ENCODE measurements at regions not wholly inside any gene's neighbourhood (a gene's known extent, or its start where the extent isn't known, plus 50 kb on each side); places are given as distances from the start of the nearest gene placed in this dataset.

GRCh38 chr16:72615856-72616255 is 432.1 kb downstream of the ZFHX3 start:
- TF ChIP-seq, protein P1, sequence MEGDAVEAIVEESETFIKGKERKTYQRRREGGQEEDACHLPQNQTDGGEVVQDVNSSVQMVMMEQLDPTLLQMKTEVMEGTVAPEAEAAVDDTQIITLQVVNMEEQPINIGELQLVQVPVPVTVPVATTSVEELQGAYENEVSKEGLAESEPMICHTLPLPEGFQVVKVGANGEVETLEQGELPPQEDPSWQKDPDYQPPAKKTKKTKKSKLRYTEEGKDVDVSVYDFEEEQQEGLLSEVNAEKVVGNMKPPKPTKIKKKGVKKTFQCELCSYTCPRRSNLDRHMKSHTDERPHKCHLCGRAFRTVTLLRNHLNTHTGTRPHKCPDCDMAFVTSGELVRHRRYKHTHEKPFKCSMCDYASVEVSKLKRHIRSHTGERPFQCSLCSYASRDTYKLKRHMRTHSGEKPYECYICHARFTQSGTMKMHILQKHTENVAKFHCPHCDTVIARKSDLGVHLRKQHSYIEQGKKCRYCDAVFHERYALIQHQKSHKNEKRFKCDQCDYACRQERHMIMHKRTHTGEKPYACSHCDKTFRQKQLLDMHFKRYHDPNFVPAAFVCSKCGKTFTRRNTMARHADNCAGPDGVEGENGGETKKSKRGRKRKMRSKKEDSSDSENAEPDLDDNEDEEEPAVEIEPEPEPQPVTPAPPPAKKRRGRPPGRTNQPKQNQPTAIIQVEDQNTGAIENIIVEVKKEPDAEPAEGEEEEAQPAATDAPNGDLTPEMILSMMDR (conservative IDR thresholded peaks at IDR 0.05; ENCODE audit: low read depth, low read length) = no peak
- TF ChIP-seq EZH2phosphoT487 (IDR thresholded peaks at IDR 0.05; ENCODE audit: borderline replicate concordance, low read length) (no peak), EZH2 (IDR thresholded peaks at IDR 0.05; ENCODE audit: low read length, unreplicated experiment) (no peak)
